NCI-H460 (cell line): ENCODE measurements at regions not wholly inside any gene's neighbourhood (a gene's known extent, or its start where the extent isn't known, plus 50 kb on each side); places are given as distances from the start of the nearest gene placed in this dataset.

Experiments
- DNase-seq: peaks from one replicate; pipeline ENCODE4 v3.0.0-alpha.2; 2016; ENCODE audit warnings: low read depth; ENCODE audit errors: extremely low read depth

GRCh38 chr3:21801631-21802030, 50.6 kb upstream of the ZNF385D start:
- no peak for DNase-seq

GRCh38 chr3:21803604-21804003, 52.6 kb upstream of the ZNF385D start:
- no peak for DNase-seq

GRCh38 chr3:21804330-21804729, 53.3 kb upstream of the ZNF385D start:
- DNase-seq = no peak

DNA sequence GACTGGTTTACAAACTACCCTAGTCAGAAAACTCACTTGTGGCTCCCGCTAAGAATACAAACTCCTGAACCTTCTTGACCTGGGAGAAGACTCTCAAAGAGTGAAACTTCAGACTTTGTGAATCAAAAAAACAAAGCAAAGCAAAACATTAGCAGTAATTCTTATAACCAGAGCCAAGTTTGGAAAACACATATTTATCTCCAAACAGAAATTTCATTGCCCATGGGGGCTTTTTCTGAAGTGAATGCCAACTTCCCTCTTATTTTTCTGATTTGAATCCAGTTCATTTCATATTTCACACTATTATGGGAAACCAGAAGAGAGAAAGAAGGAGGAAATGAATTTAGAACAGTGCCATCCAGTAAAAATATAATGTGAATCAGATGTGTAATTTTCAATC, 55.7 kb upstream of the ZNF385D start:
- DNase-seq = no peak

DNA sequence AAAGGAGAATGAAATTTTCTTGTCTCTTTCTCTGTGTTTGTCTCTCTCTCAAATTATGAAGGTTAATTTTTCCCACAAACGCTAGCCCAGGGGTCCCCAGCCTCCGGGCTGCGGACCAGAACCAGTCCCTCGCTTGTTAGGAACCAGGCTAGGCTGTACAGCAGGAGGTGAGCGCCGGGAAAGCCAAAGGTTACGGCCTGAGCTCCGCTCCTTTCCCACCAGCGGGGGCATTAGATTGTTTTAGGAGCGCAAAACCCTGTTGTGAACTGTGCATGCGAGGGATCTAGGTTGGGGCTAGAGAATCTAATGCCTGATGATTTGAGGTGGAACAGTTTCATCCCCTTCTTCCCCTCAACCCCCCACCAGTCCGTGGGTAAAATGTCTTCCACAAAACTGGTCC, 74.7 kb upstream of the ZNF385D start:
- DNase-seq = no peak

DNA sequence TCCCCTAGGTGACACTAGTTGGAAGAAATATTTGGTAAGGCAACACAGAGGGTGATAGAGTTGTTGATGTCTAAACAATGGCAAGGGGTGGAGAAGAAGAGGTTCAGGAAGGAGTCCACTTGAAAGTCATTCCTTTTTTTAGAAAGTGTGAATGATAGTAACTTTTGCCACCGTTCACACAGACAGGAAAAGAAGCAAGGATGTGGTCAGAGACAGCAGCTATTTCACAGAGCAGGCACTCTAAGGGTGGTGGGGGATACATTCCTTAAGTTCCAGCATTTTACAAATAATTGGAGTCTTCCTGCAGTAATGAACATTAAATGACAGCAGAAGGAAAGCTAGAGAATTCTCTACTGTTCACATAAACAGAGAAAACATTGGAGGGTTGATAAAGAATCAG, 75.4 kb upstream of the ZNF385D start:
- no peak for DNase-seq

GRCh38 chr3:21830541-21830940, 79.5 kb upstream of the ZNF385D start:
- DNase-seq = no peak

- DNase-seq = no peak
These were observed 84.3 kb upstream of the ZNF385D start for GRCh38 chr3:21835264-21835663.

- DNase-seq = no peak
These were observed 85.2 kb upstream of the ZNF385D start for GRCh38 chr3:21836227-21836626.

DNA sequence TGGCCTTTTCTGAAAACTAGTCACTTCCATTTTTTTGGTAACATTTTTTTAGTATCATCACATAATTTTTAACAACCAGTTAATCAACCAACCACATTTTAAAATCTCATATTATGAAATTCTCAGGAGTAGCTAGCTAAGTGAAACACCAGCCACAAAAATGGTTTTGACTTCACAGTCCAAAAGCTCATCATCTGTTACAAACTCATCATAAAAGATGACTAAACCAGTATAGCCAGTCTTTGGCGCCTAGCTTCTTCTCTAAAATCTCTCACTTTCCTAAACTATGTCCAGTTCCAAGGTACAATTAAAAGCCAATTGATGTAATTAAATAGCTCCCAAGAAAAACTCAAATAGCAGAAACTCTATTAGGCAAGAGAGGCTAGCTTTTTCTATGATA, 88.2 kb upstream of the ZNF385D start:
- DNase-seq = no peak

GRCh38 chr3:21839592-21839991, 88.6 kb upstream of the ZNF385D start:
- DNase-seq = no peak

DNA sequence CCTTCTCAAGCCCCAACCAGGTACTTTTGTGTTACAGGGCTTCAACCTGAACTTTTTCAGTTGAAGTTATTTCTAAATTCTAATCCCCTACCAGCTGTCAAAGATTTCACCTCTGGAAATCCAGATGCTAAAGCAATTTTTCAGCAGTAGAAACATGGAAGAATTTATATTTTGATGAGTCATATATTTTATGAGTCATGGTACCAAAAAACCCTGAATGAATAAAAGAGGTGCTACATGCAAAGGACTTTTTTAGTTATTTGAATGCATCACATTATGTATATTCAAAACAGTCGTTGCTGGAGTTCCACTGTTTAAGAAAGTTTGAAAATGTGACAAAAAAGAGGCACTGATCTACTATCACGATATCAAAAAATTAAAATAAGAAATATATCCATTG, 96.0 kb upstream of the ZNF385D start:
- no peak for DNase-seq

GRCh38 chr3:21859124-21860081, 108.4 kb upstream of the ZNF385D start:
- DNase-seq = no peak

DNA sequence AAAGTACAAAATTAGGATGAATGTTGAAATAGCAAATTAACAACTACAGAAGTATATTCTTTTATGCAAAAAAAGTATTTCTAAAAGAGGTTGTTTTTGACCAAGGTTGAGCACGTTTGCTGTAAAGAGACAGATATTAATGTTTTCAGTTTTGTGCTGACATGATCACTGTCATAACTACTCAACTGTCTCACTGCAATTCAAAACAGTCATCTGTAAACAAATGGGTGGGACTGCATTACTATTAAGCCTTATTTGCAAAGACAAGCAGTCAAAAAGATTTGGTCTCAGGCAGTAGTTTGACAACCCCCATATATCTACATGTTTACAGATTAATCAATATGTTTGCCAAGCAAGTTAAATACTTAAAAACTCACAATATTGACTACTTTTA, 109.1 kb upstream of the ZNF385D start:
- no peak for DNase-seq

DNA sequence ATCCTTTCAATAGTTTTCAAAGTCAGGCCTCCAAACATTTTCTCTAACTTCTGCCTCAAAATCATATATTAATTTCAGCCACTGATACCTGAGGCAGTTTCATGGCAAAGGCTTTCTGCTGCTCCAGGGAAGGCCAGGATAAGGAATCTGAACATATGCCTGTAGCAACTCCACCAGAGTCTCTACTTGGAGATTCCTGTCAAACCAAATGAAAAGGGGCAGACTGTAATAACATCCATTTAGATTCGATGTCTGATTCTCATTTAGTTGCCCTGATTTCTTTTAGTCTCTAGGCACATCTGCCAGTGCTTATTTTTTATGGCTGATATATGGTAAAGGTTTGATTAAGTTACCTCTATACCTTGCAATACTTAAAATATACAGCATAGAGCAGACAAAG, 109.6 kb upstream of the ZNF385D start:
- DNase-seq = no peak

GRCh38 chr3:21876782-21877181, 125.8 kb upstream of the ZNF385D start:
- no peak for DNase-seq

DNA sequence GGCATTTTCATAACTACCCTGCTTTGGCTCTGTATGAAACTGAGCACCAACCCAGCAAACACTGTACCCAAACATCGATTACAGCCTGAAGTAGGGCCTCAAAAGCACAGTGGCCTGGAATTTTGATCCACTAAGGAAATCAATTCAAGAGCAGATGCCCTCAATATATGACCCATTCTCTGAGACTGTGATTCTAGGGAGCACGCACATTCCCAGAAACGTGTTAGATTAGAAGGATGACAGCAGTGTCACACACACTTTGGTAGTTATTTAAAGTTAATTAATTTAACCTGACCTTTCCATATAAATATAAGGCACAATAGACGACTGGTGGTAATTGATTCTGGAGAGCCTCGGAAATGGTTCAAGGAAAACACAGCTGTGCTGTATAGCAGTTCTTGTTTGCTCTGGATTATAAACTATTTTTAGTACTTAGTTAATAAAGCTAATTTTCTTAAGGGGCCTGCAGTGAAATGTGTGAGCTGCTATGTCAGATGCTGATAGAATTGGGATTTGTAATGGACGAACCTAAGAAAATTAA, 126.3 kb upstream of the ZNF385D start:
- no peak for DNase-seq

GRCh38 chr3:21879184-21879886, 128.3 kb upstream of the ZNF385D start:
- DNase-seq = no peak

DNA sequence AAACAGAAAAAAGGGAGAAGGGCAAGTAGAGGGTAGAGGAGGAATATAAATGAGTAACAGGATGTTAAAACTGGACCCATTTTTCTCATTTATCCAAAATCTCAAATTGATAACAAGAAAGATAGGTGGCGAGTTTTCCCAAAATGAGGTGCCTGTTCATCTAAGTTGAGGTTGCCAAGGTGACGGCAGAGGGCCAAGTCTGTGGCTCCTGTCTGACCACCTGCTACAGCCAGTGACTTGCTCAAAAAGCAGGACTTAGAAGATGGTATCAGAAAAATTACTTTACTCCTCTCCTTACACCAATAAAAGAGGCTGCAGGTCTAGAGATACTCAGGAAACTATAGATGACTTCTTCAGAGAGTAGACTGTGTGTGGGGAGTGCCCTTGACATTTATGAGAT, 137.6 kb upstream of the ZNF385D start:
- no peak for DNase-seq

- no peak for DNase-seq
These were observed 138.2 kb upstream of the ZNF385D start for GRCh38 chr3:21889166-21889565.

GRCh38 chr3:21892104-21892503, 141.1 kb upstream of the ZNF385D start:
- no peak for DNase-seq

DNA sequence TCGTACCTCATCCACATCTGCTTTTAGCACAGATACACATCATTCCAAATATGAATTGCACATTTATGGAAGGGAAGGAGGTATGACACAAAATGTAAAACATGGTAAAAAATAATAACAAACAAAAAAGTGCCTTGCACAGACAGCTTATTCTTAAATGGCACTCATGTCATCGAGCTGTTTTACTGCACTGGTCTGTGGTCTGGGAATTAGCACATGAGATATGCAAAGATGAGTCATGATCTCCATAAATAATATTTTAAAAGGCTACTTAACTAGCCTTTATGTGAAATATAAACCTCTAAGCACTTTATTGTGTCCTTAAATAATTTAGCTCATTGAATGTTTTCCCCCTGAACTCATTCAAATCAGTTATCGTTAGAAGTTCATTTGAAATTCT, 142.2 kb upstream of the ZNF385D start:
- no peak for DNase-seq
